ENCODE measurements at regions not wholly inside any gene's neighbourhood (a gene's known extent, or its start where the extent isn't known, plus 50 kb on each side); places are given as distances from the start of the nearest gene placed in this dataset.
"Not testable (repeated sequence)": the region's sequence is repeated elsewhere in the genome, so short reads cannot be mapped to it uniquely, and the experiment has no call there.

- TF ChIP-seq, protein P1, sequence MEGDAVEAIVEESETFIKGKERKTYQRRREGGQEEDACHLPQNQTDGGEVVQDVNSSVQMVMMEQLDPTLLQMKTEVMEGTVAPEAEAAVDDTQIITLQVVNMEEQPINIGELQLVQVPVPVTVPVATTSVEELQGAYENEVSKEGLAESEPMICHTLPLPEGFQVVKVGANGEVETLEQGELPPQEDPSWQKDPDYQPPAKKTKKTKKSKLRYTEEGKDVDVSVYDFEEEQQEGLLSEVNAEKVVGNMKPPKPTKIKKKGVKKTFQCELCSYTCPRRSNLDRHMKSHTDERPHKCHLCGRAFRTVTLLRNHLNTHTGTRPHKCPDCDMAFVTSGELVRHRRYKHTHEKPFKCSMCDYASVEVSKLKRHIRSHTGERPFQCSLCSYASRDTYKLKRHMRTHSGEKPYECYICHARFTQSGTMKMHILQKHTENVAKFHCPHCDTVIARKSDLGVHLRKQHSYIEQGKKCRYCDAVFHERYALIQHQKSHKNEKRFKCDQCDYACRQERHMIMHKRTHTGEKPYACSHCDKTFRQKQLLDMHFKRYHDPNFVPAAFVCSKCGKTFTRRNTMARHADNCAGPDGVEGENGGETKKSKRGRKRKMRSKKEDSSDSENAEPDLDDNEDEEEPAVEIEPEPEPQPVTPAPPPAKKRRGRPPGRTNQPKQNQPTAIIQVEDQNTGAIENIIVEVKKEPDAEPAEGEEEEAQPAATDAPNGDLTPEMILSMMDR (IDR thresholded peaks at IDR 0.05 in 8 of 11, conservative IDR thresholded peaks at IDR 0.05 in 3 of 11), result not testable (repeated sequence)
- TF ChIP-seq POLR2AphosphoS5 (IDR thresholded peaks at IDR 0.05), result not testable (repeated sequence)
Measured at GRCh38 chrY:17579131-17579955, 300.7 kb downstream of the CDY2B start.
